ENCODE measurements at regions not wholly inside any gene's neighbourhood (a gene's known extent, or its start where the extent isn't known, plus 50 kb on each side); places are given as distances from the start of the nearest gene placed in this dataset.

GRCh38 chr1:222275729-222276465, 272.0 kb downstream of the HHIPL2 start:
- no peak for TF ChIP-seq EZH2 (IDR thresholded peaks at IDR 0.05; ENCODE audit: borderline replicate concordance)
- no peak for TF ChIP-seq EZH2phosphoT487 (IDR thresholded peaks at IDR 0.05; ENCODE audit: low read depth, severe bottlenecking, unreplicated experiment)
- TF ChIP-seq CTCF (IDR thresholded peaks at IDR 0.05; ENCODE audit: poor library complexity), result no peak
- Histone ChIP-seq H4K20me1 (ENCODE audit: insufficient read depth, poor library complexity, severe bottlenecking) (no peaks in the 10 kb centered on the region), H3K4me1 (ENCODE audit: insufficient read depth) (no peaks in the 10 kb centered on the region), H3K9me3 (ENCODE audit: low read depth) (no peaks in the 10 kb centered on the region), H3K36me3 (replicated peaks; ENCODE audit: insufficient read depth, low read depth) (no peaks in the 10 kb centered on the region), H3K27ac (no peak overlapping the region), H3K9me2 (replicated peaks; ENCODE audit: insufficient read depth) (no peaks in the 10 kb centered on the region), H3K27me3 (no peaks in the 10 kb centered on the region), H3K4me3 (no peak overlapping the region), H3K79me2 (no peaks in the 10 kb centered on the region), H2AFZ (no peak overlapping the region), H3K4me2 (no peak overlapping the region)
- WGBS (ENCODE audit: low lambda C conversion rate, missing lambda C conversion rate), result 90% methylated on average over 6 of the region's 6 CpGs
- DNase-seq (ENCODE audit: low spot score), result no peak

GRCh38 chr1:222275001-222275728, 272.7 kb downstream of the HHIPL2 start:
- Histone ChIP-seq H3K9me2 (replicated peaks; ENCODE audit: insufficient read depth) (no peaks in the 10 kb centered on the region), H3K27me3 (no peaks in the 10 kb centered on the region), H3K4me3 (no peak overlapping the region), H3K4me2 (no peak overlapping the region), H4K20me1 (ENCODE audit: insufficient read depth, poor library complexity, severe bottlenecking) (no peaks in the 10 kb centered on the region), H3K27ac (no peak overlapping the region), H3K9me3 (ENCODE audit: low read depth) (no peaks in the 10 kb centered on the region), H3K36me3 (replicated peaks; ENCODE audit: insufficient read depth, low read depth) (no peaks in the 10 kb centered on the region), H3K4me1 (ENCODE audit: insufficient read depth) (no peaks in the 10 kb centered on the region), H3K79me2 (no peaks in the 10 kb centered on the region), H2AFZ (no peak overlapping the region)
- 76% methylated on average over 4 of the region's 4 CpGs for WGBS (ENCODE audit: low lambda C conversion rate, missing lambda C conversion rate)
- TF ChIP-seq EZH2phosphoT487 (IDR thresholded peaks at IDR 0.05; ENCODE audit: low read depth, severe bottlenecking, unreplicated experiment), result no peak
- no peak for TF ChIP-seq EZH2 (IDR thresholded peaks at IDR 0.05; ENCODE audit: borderline replicate concordance)
- no peak for TF ChIP-seq CTCF (IDR thresholded peaks at IDR 0.05; ENCODE audit: poor library complexity)
- no peak for DNase-seq (ENCODE audit: low spot score)

- H2AFZ ChIP-seq, result no peak overlapping the region
- no peak overlapping the region for H3K4me3 ChIP-seq
- no peak overlapping the region for H3K27ac ChIP-seq
- no peaks in the 10 kb centered on the region for H3K4me1 ChIP-seq (ENCODE audit: insufficient read depth)
- H3K27me3 ChIP-seq, result no peaks in the 10 kb centered on the region
- no peaks in the 10 kb centered on the region for H4K20me1 ChIP-seq (ENCODE audit: insufficient read depth, poor library complexity, severe bottlenecking)
- no peaks in the 10 kb centered on the region for H3K9me3 ChIP-seq (ENCODE audit: low read depth)
- no peaks in the 10 kb centered on the region for H3K36me3 ChIP-seq (replicated peaks; ENCODE audit: insufficient read depth, low read depth)
- H3K9me2 ChIP-seq (replicated peaks; ENCODE audit: insufficient read depth), result no peaks in the 10 kb centered on the region
- 66% methylated on average over 14 of the region's 14 CpGs for WGBS (ENCODE audit: low lambda C conversion rate, missing lambda C conversion rate)
- no peak overlapping the region for H3K4me2 ChIP-seq
- H3K79me2 ChIP-seq, result no peaks in the 10 kb centered on the region
- no peak for TF ChIP-seq EZH2phosphoT487 (IDR thresholded peaks at IDR 0.05; ENCODE audit: low read depth, severe bottlenecking, unreplicated experiment)
- TF ChIP-seq CTCF (IDR thresholded peaks at IDR 0.05; ENCODE audit: poor library complexity), result no peak
- no peak for TF ChIP-seq EZH2 (IDR thresholded peaks at IDR 0.05; ENCODE audit: borderline replicate concordance)
- DNase-seq (ENCODE audit: low spot score), result no peak
Measured at GRCh38 chr1:222266223-222267196, 281.4 kb downstream of the HHIPL2 start.

Data from hepatocyte (in vitro differentiated cells).